ENCODE measurements at regions not wholly inside any gene's neighbourhood (a gene's known extent, or its start where the extent isn't known, plus 50 kb on each side); places are given as distances from the start of the nearest gene placed in this dataset.

- no peaks in the 10 kb centered on the region for H3K4me1 ChIP-seq
- H3K27me3 ChIP-seq, result peaks cover 20% of the 10 kb centered on the region
- 87% methylated on average over 10 of the region's 11 CpGs; no CpG with 5 or more reads in 1 of the 2 donors for WGBS, 2 donors (ENCODE audit: low coverage in 1 of 2)
- H3K27ac ChIP-seq, result no peak overlapping the region
- no peak overlapping the region for H3K4me3 ChIP-seq
- no peak for ATAC-seq
- peaks cover 0 to 14% (median 0%) of the 10 kb centered on the region in 3 donors for H3K9me3 ChIP-seq
- no peaks in the 10 kb centered on the region for H3K36me3 ChIP-seq
- TF ChIP-seq POLR2A (IDR thresholded peaks at IDR 0.05) (no peak), EP300 (IDR thresholded peaks at IDR 0.05) (no peak), POLR2AphosphoS5 (IDR thresholded peaks at IDR 0.05) (no peak), CTCF (IDR thresholded peaks at IDR 0.05) (no peak)
These were observed 73.7 kb upstream of the PROK2 start for GRCh38 chr3:71858503-71859122.

- H3K27ac ChIP-seq, result no peak overlapping the region
- ATAC-seq, result no peak
- H3K27me3 ChIP-seq, result peaks cover 15% of the 10 kb centered on the region
- WGBS, 2 donors (ENCODE audit: low coverage in 1 of 2), result 64 to 65% methylated on average over 3 of the region's 3 CpGs
- no peaks in the 10 kb centered on the region for H3K4me1 ChIP-seq
- TF ChIP-seq CTCF (IDR thresholded peaks at IDR 0.05) (no peak), POLR2AphosphoS5 (IDR thresholded peaks at IDR 0.05) (no peak), POLR2A (IDR thresholded peaks at IDR 0.05) (no peak), EP300 (IDR thresholded peaks at IDR 0.05) (no peak)
- H3K4me3 ChIP-seq, result no peak overlapping the region
- no peaks in the 10 kb centered on the region for H3K36me3 ChIP-seq
- peaks cover 0 to 14% (median 0%) of the 10 kb centered on the region in 3 donors for H3K9me3 ChIP-seq
These were observed 73.0 kb upstream of the PROK2 start for GRCh38 chr3:71857956-71858355.

- Histone ChIP-seq H3K4me1 (no peaks in the 10 kb centered on the region), H3K36me3 (no peaks in the 10 kb centered on the region), H3K27me3 (peaks cover 3% of the 10 kb centered on the region), H3K27ac (no peak overlapping the region), H3K4me3 (no peak overlapping the region), H3K9me3 (no peaks in the 10 kb centered on the region)
- 84% methylated on average over 4 of the region's 4 CpGs; no CpG with 5 or more reads in 1 of the 2 donors for WGBS, 2 donors (ENCODE audit: low coverage in 1 of 2)
- ATAC-seq, result no peak
- no peak for TF ChIP-seq POLR2AphosphoS5 (IDR thresholded peaks at IDR 0.05)
- no peak for TF ChIP-seq CTCF (IDR thresholded peaks at IDR 0.05)
- no peak for TF ChIP-seq EP300 (IDR thresholded peaks at IDR 0.05)
- TF ChIP-seq POLR2A (IDR thresholded peaks at IDR 0.05), result no peak
These were observed 69.8 kb upstream of the PROK2 start for GRCh38 chr3:71854706-71855105.

- TF ChIP-seq POLR2A (IDR thresholded peaks at IDR 0.05), result no peak
- TF ChIP-seq CTCF (IDR thresholded peaks at IDR 0.05), result no peak
- 57 to 80% methylated on average over 5 of the region's 5 CpGs for WGBS, 2 donors (ENCODE audit: low coverage in 1 of 2)
- peaks cover 0 to 4% (median 0%) of the 10 kb centered on the region in 3 donors for H3K9me3 ChIP-seq
These were observed 69.1 kb upstream of the PROK2 start for GRCh38 chr3:71854096-71854495.

GRCh38 chr3:71851878-71852277 lies 66.9 kb upstream of the PROK2 start:
- Histone ChIP-seq H3K27ac (no peak overlapping the region), H3K9me3 (peaks cover 0 to 4% (median 0%) of the 10 kb centered on the region in 3 donors), H3K36me3 (no peaks in the 10 kb centered on the region), H3K27me3 (peaks cover 5% of the 10 kb centered on the region), H3K4me3 (no peak overlapping the region), H3K4me1 (no peaks in the 10 kb centered on the region)
- 89% methylated on average over 3 of the region's 3 CpGs for WGBS, 2 donors (ENCODE audit: low coverage in 1 of 2)
- ATAC-seq, result no peak
- TF ChIP-seq POLR2AphosphoS5 (IDR thresholded peaks at IDR 0.05) (no peak), POLR2A (IDR thresholded peaks at IDR 0.05) (no peak), EP300 (IDR thresholded peaks at IDR 0.05) (no peak), CTCF (IDR thresholded peaks at IDR 0.05) (no peak)

More at GRCh38 chr3:71854096-71854495, 69.1 kb upstream of the PROK2 start:
- no peak for ATAC-seq
- Histone ChIP-seq H3K4me1 (no peaks in the 10 kb centered on the region), H3K27ac (no peak overlapping the region), H3K4me3 (no peak overlapping the region), H3K27me3 (peaks cover 3% of the 10 kb centered on the region), H3K36me3 (no peaks in the 10 kb centered on the region)

Measured in gastroesophageal sphincter (tissue), 4 donors.